ENCODE measurements at regions not wholly inside any gene's neighbourhood (a gene's known extent, or its start where the extent isn't known, plus 50 kb on each side); places are given as distances from the start of the nearest gene placed in this dataset.

- no peaks in the 10 kb centered on the region for H3K27me3 ChIP-seq (replicated peaks; ENCODE audit: insufficient read depth)
- peak overlapping the region; percentile 58 for H3K4me2 ChIP-seq (ENCODE audit: unreplicated experiment)
- peak overlapping the region; percentile 5; the same call in 1 of the 2 replicates for H3K9ac ChIP-seq
- peak; percentile 53 for DNase-seq
- H3K27ac ChIP-seq: peak overlapping the region; percentile 83
- peak overlapping the region; percentile 20; the same call in 1 of the 2 replicates for H2AFZ ChIP-seq
- H3K4me1 ChIP-seq (ENCODE audit: insufficient read depth): peaks cover 52% of the 10 kb centered on the region
- no peaks in the 10 kb centered on the region for H3K9me3 ChIP-seq (ENCODE audit: low read depth)
- H3K79me2 ChIP-seq (ENCODE audit: insufficient read depth): no peaks in the 10 kb centered on the region
- 5 to 33% methylated on average over 1 of the region's 1 CpG for WGBS, 2 experiments (ENCODE audit: low coverage in 1 of 2, low lambda C conversion rate in 2 of 2, missing lambda C conversion rate in 2 of 2)
- in situ Hi-C loops (cut with MboI): no loop called here
- H3K36me3 ChIP-seq (ENCODE audit: low read depth): no peaks in the 10 kb centered on the region
- no peak overlapping the region for H3K4me3 ChIP-seq
- no peaks in the 10 kb centered on the region for H4K20me1 ChIP-seq (ENCODE audit: insufficient read depth)
- no peaks in the 10 kb centered on the region for H3K9me2 ChIP-seq (ENCODE audit: insufficient read depth)
- no peak for TF ChIP-seq EZH2 (IDR thresholded peaks at IDR 0.05; ENCODE audit: insufficient read depth, poor library complexity, severe bottlenecking)
- TF ChIP-seq EZH2phosphoT487 (IDR thresholded peaks at IDR 0.05; ENCODE audit: insufficient read depth, low read depth): no peak
- H3F3A ChIP-seq (ENCODE audit: insufficient read depth): peaks cover 30% of the 10 kb centered on the region
These were observed 330.8 kb downstream of the BCKDHB start for GRCh38 chr6:80437221-80437620.

- TF ChIP-seq EZH2phosphoT487 (IDR thresholded peaks at IDR 0.05; ENCODE audit: insufficient read depth, low read depth): no peak
- 93 to 100% methylated on average over 1 of the region's 1 CpG for WGBS, 2 experiments (ENCODE audit: low coverage in 1 of 2, low lambda C conversion rate in 2 of 2, missing lambda C conversion rate in 2 of 2)
- Histone ChIP-seq H3K4me3 (no peak overlapping the region), H2AFZ (no peak overlapping the region), H3K4me2 (ENCODE audit: unreplicated experiment) (peak overlapping the region; percentile 58), H3K79me2 (ENCODE audit: insufficient read depth) (no peaks in the 10 kb centered on the region), H3K9me2 (ENCODE audit: insufficient read depth) (no peaks in the 10 kb centered on the region), H3K4me1 (ENCODE audit: insufficient read depth) (peaks cover 49% of the 10 kb centered on the region), H3K9ac (no peak overlapping the region), H3K9me3 (ENCODE audit: low read depth) (no peaks in the 10 kb centered on the region), H3K27me3 (replicated peaks; ENCODE audit: insufficient read depth) (no peaks in the 10 kb centered on the region), H3K27ac (peak overlapping the region; percentile 83), H3K36me3 (ENCODE audit: low read depth) (no peaks in the 10 kb centered on the region), H4K20me1 (ENCODE audit: insufficient read depth) (no peaks in the 10 kb centered on the region), H3F3A (ENCODE audit: insufficient read depth) (peaks cover 30% of the 10 kb centered on the region)
- in situ Hi-C loops (cut with MboI): no loop called here
- DNase-seq: no peak
These were observed 330.2 kb downstream of the BCKDHB start for GRCh38 chr6:80436663-80437062.

DNA sequence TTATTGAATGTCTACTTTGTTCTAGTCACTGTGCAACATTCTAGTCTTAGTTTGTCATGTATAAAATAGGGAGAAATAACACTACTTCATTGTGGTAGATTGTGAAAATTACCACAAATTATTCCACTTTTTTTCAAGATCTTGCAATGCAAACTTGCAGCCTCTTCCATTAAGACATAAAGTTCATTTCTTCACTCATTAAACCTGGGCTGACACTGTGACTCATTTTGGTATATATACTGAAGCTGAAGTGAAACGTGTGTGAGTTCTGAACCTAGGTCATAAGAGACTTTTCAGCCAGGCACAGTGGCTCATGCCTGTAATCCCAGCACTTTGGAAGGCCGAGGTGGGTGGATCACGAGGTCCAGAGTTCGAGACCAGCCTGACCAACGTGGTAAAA lies 329.0 kb downstream of the BCKDHB start:
- 95% methylated on average over 5 of the region's 5 CpGs for WGBS, 2 experiments (ENCODE audit: low coverage in 1 of 2, low lambda C conversion rate in 2 of 2, missing lambda C conversion rate in 2 of 2)
- no peaks in the 10 kb centered on the region for H3K27me3 ChIP-seq (replicated peaks; ENCODE audit: insufficient read depth)
- TF ChIP-seq EZH2 (IDR thresholded peaks at IDR 0.05; ENCODE audit: insufficient read depth, poor library complexity, severe bottlenecking): no peak
- no peak for TF ChIP-seq EZH2phosphoT487 (IDR thresholded peaks at IDR 0.05; ENCODE audit: insufficient read depth, low read depth)
- H3K9ac ChIP-seq: no peak overlapping the region
- H2AFZ ChIP-seq: no peak overlapping the region
- H3F3A ChIP-seq (ENCODE audit: insufficient read depth): peaks cover 30% of the 10 kb centered on the region
- peaks cover 49% of the 10 kb centered on the region for H3K4me1 ChIP-seq (ENCODE audit: insufficient read depth)
- H4K20me1 ChIP-seq (ENCODE audit: insufficient read depth): no peaks in the 10 kb centered on the region
- no peak overlapping the region for H3K4me2 ChIP-seq (ENCODE audit: unreplicated experiment)
- no peak for DNase-seq
- no peak overlapping the region for H3K4me3 ChIP-seq
- no peak overlapping the region for H3K27ac ChIP-seq
- no peaks in the 10 kb centered on the region for H3K36me3 ChIP-seq (ENCODE audit: low read depth)
- in situ Hi-C loops (cut with MboI): no loop called here
- H3K9me2 ChIP-seq (ENCODE audit: insufficient read depth): no peaks in the 10 kb centered on the region
- H3K79me2 ChIP-seq (ENCODE audit: insufficient read depth): no peaks in the 10 kb centered on the region
- H3K9me3 ChIP-seq (ENCODE audit: low read depth): no peaks in the 10 kb centered on the region

- peaks cover 45% of the 10 kb centered on the region for H3K4me1 ChIP-seq (ENCODE audit: insufficient read depth)
- DNase-seq: no peak
- no peak overlapping the region for H3K9ac ChIP-seq
- H3K4me3 ChIP-seq: no peak overlapping the region
- no peaks in the 10 kb centered on the region for H3K9me2 ChIP-seq (ENCODE audit: insufficient read depth)
- no peaks in the 10 kb centered on the region for H4K20me1 ChIP-seq (ENCODE audit: insufficient read depth)
- peaks cover 27% of the 10 kb centered on the region for H3F3A ChIP-seq (ENCODE audit: insufficient read depth)
- WGBS, 2 experiments (ENCODE audit: low coverage in 1 of 2, low lambda C conversion rate in 2 of 2, missing lambda C conversion rate in 2 of 2): 34 to 39% methylated on average over 4 of the region's 4 CpGs
- 0 out of 2 replicates have a peak overlapping the region, but pooled peaks have one; percentile 1 for H3K27ac ChIP-seq
- H3K4me2 ChIP-seq (ENCODE audit: unreplicated experiment): peak overlapping the region; percentile 16
- in situ Hi-C loops (cut with MboI): no loop called here
- TF ChIP-seq EZH2 (IDR thresholded peaks at IDR 0.05; ENCODE audit: insufficient read depth, poor library complexity, severe bottlenecking): no peak
- TF ChIP-seq EZH2phosphoT487 (IDR thresholded peaks at IDR 0.05; ENCODE audit: insufficient read depth, low read depth): no peak
- H3K9me3 ChIP-seq (ENCODE audit: low read depth): no peaks in the 10 kb centered on the region
- H3K36me3 ChIP-seq (ENCODE audit: low read depth): no peaks in the 10 kb centered on the region
- H2AFZ ChIP-seq: peak overlapping the region; percentile 66
- H3K27me3 ChIP-seq (replicated peaks; ENCODE audit: insufficient read depth): no peaks in the 10 kb centered on the region
- H3K79me2 ChIP-seq (ENCODE audit: insufficient read depth): no peaks in the 10 kb centered on the region
These were observed 328.4 kb downstream of the BCKDHB start for GRCh38 chr6:80434691-80435350.

Data from GM23248 (cell line).